Urinary bladder (tissue), 3 donors: ENCODE measurements at regions not wholly inside any gene's neighbourhood (a gene's known extent, or its start where the extent isn't known, plus 50 kb on each side); places are given as distances from the start of the nearest gene placed in this dataset.
"Not testable (repeated sequence)": the region's sequence is repeated elsewhere in the genome, so short reads cannot be mapped to it uniquely, and the experiment has no call there.

Experiments used
- DNase-seq: peaks from one replicate; pipeline ENCODE4 v3.0.0-alpha.2; 2015; ENCODE audit errors: extremely low spot score
- H3K27ac ChIP-seq: one replicate; pipeline ENCODE4 v1.5.1; 2013; ENCODE audit warnings: low read depth, mild to moderate bottlenecking, moderate library complexity
- H3K36me3 ChIP-seq: one replicate; pipeline ENCODE4 v1.6.1; 2013; ENCODE audit warnings: mild to moderate bottlenecking, moderate library complexity; ENCODE audit not compliant: insufficient read depth
- H3K4me1 ChIP-seq: one replicate; pipeline ENCODE4 v1.6.1; 2013; ENCODE audit warnings: mild to moderate bottlenecking, moderate library complexity; ENCODE audit not compliant: insufficient read depth
- H3K4me3 ChIP-seq: one replicate; pipeline ENCODE4 v1.5.1; 2013; ENCODE audit warnings: low read depth, low read length
- WGBS: extraction: QIAGEN DNeasy Blood & Tissue Kit; methylation state at CpG from one replicate; pipeline ENCODE4 v1.1.7; 2013; 5-methylcytosine and 5-hydroxymethylcytosine counted together
- donor health status: healthy with polysubstance abuse.
- donor health status: healthy.

DNA sequence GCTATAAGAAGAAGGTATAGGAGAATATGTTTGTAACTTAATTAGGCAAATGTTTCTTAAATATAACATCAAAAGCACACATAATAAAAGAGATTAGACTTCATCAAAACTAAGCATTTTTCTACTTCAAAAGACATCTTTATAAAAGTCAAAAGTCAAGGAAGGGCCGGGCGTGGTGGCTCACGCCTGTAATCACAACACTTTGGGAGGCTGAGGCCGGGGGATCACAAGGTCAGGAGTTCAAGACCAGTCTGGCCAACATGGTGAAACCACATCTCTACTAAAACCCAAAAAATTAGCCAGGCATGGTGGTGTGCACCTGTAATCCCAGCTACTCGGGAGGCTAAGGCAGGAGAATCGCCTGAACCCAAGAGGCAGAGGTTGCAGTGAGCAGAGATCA is 951.0 kb upstream of the C9orf72 start:
- WGBS: 92% methylated on average over 6 of the region's 6 CpGs
- H3K4me1 ChIP-seq, H3K4me3 ChIP-seq, H3K36me3 ChIP-seq, DNase-seq, H3K27ac ChIP-seq: not testable (repeated sequence)

DNA sequence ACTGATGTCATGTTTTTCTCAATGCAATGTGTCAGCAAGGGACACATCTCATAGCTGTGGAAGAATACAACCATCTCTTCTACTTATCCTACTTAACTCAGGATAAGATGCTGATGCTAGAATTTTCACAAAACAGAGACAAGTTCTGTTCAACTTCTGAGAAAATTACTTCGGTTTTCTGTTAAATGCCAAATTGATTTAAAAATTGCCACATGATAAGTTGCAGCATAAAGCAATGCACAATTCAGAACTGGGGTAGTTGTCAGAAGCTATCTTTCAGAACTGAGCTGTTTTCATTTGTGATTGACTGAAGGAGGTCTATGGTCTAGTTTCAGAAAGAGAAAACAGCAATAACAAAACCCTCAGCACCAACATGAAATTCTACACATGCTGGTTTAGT is 954.8 kb upstream of the C9orf72 start:
- no peak for DNase-seq
- whole genome bisulfite sequencing: 84% methylated on average over 1 of the region's 1 CpG
- H3K4me1 ChIP-seq: no peaks in the 10 kb centered on the region

GRCh38 chr9:28538132-28538531 is 964.9 kb upstream of the C9orf72 start:
- no peak for DNase-seq
- H3K36me3 ChIP-seq: no peaks in the 10 kb centered on the region
- 90% methylated on average over 3 of the region's 3 CpGs for WGBS
- no peak overlapping the region for H3K4me3 ChIP-seq
- H3K4me1 ChIP-seq: no peaks in the 10 kb centered on the region
- no peak overlapping the region for H3K27ac ChIP-seq

More for the DNA sequence above, 954.8 kb upstream of the C9orf72 start:
- Histone ChIP-seq H3K27ac (no peak overlapping the region), H3K36me3 (no peaks in the 10 kb centered on the region), H3K4me3 (no peak overlapping the region)

GRCh38 chr9:28539434-28540070 is 966.3 kb upstream of the C9orf72 start:
- Histone ChIP-seq H3K4me3 (no peak overlapping the region), H3K27ac (no peak overlapping the region), H3K4me1 (no peaks in the 10 kb centered on the region), H3K36me3 (no peaks in the 10 kb centered on the region)
- 74% methylated on average over 1 of the region's 1 CpG for WGBS
- DNase-seq: no peak

- Histone ChIP-seq H3K4me3 (no peak overlapping the region), H3K4me1 (no peaks in the 10 kb centered on the region), H3K27ac (no peak overlapping the region), H3K36me3 (no peaks in the 10 kb centered on the region)
- no peak for DNase-seq
- WGBS: 49% methylated on average over 4 of the region's 4 CpGs
Observed at GRCh38 chr9:28542928-28543327, 969.6 kb upstream of the C9orf72 start.

GRCh38 chr9:28547527-28547926 is 974.2 kb upstream of the C9orf72 start:
- H3K4me1 ChIP-seq: no peaks in the 10 kb centered on the region
- 70% methylated on average over 2 of the region's 2 CpGs for WGBS
- DNase-seq: no peak
- H3K4me3 ChIP-seq: no peak overlapping the region
- no peak overlapping the region for H3K27ac ChIP-seq
- H3K36me3 ChIP-seq: no peaks in the 10 kb centered on the region

GRCh38 chr9:28563291-28563934 is 990.1 kb upstream of the C9orf72 start:
- Histone ChIP-seq H3K27ac (no peak overlapping the region), H3K36me3 (no peaks in the 10 kb centered on the region), H3K4me1 (no peaks in the 10 kb centered on the region), H3K4me3 (no peak overlapping the region)
- 53% methylated on average over 7 of the region's 7 CpGs for WGBS
- DNase-seq: no peak

- H3K36me3 ChIP-seq: no peaks in the 10 kb centered on the region
- WGBS: 93% methylated on average over 1 of the region's 1 CpG
Observed at GRCh38 chr9:28583832-28584231, 1010.6 kb upstream of the C9orf72 start.

GRCh38 chr9:28584542-28584941 is 1011.3 kb upstream of the C9orf72 start:
- H3K4me3 ChIP-seq: no peak overlapping the region
- no peaks in the 10 kb centered on the region for H3K36me3 ChIP-seq
- H3K4me1 ChIP-seq: no peaks in the 10 kb centered on the region
- 74% methylated on average over 2 of the region's 2 CpGs for WGBS
- H3K27ac ChIP-seq: no peak overlapping the region
- DNase-seq: no peak

More at GRCh38 chr9:28583832-28584231, 1010.6 kb upstream of the C9orf72 start:
- Histone ChIP-seq H3K27ac (no peak overlapping the region), H3K4me3 (no peak overlapping the region), H3K4me1 (no peaks in the 10 kb centered on the region)
- no peak for DNase-seq

DNA sequence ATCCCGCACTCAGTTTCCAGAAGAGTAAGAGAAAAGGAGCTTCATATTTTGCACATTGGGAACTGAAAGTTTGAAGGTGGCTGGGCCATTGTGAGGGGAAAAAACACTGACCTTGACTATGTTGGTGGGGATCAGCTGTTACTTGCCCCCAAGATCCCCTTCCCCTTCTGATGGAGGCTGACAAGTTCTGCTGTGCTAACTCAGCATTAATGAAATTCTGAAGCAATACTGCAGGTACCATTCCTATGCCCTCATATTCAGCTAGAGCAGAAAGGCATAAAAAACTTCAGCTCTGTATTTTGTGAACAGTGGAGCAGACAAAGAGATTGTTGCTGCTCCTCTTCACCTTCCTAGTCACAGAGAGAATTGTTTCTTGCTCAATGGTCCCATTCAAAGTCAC is 1013.8 kb upstream of the C9orf72 start:
- H3K4me1 ChIP-seq: no peaks in the 10 kb centered on the region
- H3K27ac ChIP-seq: no peak overlapping the region
- H3K4me3 ChIP-seq: no peak overlapping the region
- 93% methylated on average over 1 of the region's 1 CpG for WGBS
- no peaks in the 10 kb centered on the region for H3K36me3 ChIP-seq
- DNase-seq: no peak

DNA sequence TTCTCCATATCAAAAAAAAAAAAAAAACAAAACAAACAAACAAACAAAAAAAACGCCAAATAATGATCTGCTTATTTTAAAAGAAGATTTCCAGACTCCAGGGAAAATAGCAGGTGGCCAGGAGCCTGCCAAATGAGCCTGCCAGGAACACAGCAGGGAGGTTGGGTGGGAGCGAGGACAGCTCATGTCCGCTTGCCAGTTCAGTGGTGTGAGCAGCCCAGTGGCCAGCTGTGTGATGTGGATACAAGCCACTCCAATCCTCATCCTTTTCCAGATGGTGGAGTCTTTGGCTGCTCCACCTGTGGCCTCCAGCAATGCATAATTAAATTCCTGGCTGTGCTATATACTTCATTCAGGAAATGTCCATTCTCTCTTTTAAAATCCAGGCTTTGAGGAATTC is 1025.1 kb upstream of the C9orf72 start:
- Histone ChIP-seq H3K36me3 (no peaks in the 10 kb centered on the region), H3K27ac (no peak overlapping the region), H3K4me1 (no peaks in the 10 kb centered on the region), H3K4me3 (no peak overlapping the region)
- WGBS: 66% methylated on average over 3 of the region's 3 CpGs
- DNase-seq: no peak

DNA sequence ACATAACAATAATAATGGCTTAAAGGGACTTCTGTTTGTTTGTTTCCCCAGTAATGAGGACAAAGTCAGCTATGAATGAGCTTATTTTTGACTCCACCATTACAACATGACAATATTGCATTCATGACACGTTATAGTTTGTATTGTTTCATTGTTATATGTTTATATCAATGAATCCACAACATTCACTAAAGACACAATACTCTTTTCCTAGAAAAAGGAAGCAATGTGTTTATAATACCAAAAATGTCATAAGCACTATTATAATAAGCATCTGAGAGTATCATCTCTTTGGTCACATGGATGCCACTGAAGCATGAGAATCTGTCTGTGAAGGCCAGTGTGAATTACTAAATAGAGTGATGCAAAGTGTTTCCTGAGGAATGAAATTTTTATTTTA is 1026.9 kb upstream of the C9orf72 start:
- Histone ChIP-seq H3K4me1 (no peaks in the 10 kb centered on the region), H3K36me3 (no peaks in the 10 kb centered on the region), H3K27ac (no peak overlapping the region), H3K4me3 (no peak overlapping the region)
- whole genome bisulfite sequencing: 92% methylated on average over 1 of the region's 1 CpG
- no peak for DNase-seq

GRCh38 chr9:28607843-28608242 is 1034.6 kb upstream of the C9orf72 start:
- H3K4me3 ChIP-seq: no peak overlapping the region
- H3K4me1 ChIP-seq: no peaks in the 10 kb centered on the region
- H3K36me3 ChIP-seq: no peaks in the 10 kb centered on the region
- H3K27ac ChIP-seq: no peak overlapping the region
- DNase-seq: no peak

DNA sequence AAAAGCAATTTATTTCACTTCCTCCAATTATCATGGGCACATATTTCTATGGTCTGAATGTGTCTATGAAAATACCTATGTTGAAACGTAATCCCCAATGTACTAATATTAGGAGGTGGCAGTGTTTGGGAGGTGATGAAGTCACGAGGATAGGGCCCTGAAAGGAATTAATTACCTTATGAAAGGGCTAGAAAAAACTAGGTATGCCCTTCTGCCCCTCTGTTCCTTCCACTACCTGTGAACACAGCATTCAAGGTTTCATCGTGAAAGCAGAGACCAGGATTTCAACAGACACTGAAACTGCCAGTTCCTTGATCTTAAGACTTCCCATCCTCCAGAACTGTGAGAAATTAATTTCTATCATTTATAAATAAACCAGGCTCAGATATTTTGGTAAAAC is 1037.1 kb upstream of the C9orf72 start:
- no peak overlapping the region for H3K4me3 ChIP-seq
- no peak for DNase-seq
- 70% methylated on average over 3 of the region's 3 CpGs for WGBS
- H3K27ac ChIP-seq: no peak overlapping the region
- no peaks in the 10 kb centered on the region for H3K4me1 ChIP-seq
- no peaks in the 10 kb centered on the region for H3K36me3 ChIP-seq
